ENCODE measurements at regions not wholly inside any gene's neighbourhood (a gene's known extent, or its start where the extent isn't known, plus 50 kb on each side); places are given as distances from the start of the nearest gene placed in this dataset.

DNA sequence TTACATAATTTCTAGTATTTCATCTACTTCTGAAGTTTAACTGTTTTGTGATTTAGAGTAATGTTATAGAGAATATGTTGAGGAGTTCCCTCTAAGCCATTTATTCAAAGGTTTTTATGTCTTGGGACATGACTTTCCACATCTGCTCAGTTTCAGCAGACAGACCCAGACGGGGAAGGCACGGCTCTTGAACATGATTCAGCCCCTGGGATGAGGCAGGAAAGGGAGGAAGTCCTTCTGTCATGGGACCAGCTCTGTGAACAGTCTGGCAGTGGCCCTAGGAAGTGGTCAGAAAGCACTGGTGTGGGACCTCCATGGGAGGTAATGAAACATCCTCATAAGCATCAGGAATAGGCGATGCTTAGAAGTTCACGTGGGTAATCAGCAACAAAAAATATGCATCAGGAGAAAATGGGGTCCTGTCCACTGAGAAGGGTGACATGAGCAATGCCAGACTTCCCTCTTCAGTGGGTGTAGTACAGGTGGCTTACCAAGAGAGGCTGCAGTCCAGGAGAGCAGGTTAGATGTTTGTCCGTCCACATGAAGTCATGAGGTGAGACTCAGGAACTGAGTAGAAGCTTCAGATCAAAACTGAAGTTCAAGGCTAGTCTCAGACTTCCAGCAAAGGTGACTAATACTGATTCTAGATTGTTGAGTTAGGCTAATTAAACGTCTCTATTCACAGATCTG, 248.5 kb downstream of the IPO8 start:
- no peak for DNase-seq (ENCODE audit: low spot score)
- intact Hi-C loops (cut with DNase I), result loop anchor here in 1 of 2 donors (10.0 kb wide), 1 partner anchor 152 kb away; no protein-coding TSS in a partner anchor

DNA sequence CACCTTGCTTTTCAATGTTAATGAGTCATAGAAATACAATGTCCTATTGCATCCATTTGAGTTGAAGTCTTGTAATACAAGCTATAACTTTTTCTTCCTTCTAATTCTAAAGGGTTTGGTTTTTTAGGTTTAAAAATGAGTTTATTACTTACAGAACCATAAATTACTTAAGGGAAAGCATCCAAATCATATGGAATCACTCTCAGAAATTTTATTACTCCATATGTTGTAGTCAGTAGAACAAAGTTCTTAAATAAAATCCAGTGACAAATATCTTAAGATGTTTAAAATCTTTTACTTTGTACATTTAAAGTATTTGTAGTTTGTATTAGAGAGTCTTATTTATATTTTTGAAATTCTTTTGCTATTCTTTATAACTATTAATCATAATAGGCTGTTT, 253.2 kb downstream of the IPO8 start:
- DNase-seq (ENCODE audit: low spot score), result no peak
- intact Hi-C loops (cut with DNase I), result loop anchor here in 1 of 2 donors (10.0 kb wide), 1 partner anchor 148 kb away; no protein-coding TSS in a partner anchor

DNA sequence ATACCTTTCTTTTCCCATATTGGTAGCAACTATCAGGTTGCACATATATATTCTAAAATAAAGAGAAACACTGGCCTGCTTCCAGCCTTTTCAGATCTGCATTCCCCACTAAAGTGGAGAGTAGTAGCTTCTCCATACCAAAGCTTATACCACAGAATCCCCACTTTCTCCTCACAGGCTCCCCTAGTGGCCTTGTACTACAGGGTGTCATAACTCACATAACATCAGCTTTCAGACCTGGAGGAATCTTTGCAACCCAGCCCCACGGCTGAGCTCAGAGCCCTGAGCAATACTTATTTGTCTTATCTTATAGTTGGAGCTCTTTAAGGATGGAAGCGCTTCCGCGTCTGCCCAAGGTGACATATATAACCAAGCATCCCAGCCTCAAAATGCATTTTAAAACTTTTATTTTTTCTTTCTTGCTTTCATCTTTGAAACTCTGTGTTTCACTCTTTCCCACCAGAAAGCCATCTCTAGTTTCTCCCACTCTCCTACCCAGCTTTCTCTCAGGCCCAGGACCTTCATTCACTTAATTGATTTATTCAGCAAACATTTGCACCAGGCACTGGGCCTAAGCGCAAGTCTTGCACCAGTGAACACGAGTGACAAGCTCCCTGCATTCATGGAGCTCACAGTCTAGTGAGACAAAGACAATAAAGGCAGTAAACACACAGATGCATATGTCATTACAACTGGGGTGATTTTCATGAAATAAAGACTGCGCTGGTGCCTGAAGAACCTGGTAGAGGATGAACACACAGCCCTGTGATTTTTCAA, 254.7 kb downstream of the IPO8 start:
- intact Hi-C loops (cut with DNase I), result loop anchor here in 1 of 2 donors (10.0 kb wide), 1 partner anchor 146 kb away; no protein-coding TSS in a partner anchor
- DNase-seq (ENCODE audit: low spot score), result no peak

DNA sequence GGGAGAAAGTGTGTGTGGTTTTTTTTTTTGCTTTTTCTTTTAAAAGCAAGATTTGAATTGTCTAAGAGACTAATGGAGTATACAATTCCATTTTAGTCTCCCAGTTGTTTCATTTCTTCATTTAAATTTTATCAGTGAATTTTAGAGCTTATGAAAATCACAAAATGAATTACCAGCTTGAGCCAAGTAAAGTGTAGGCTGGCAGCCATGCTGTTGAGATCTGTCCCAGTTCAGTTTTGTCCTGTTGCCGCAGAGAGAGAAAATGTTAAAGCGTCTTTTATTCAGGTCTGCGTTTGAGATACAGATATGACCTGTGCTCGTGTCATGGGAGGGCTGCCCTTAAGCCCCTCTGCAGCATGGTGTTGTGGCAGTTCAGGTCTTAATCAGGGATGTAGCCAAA, 256.5 kb downstream of the IPO8 start:
- intact Hi-C loops (cut with DNase I), result no loop called here
- DNase-seq (ENCODE audit: low spot score), result no peak

DNA sequence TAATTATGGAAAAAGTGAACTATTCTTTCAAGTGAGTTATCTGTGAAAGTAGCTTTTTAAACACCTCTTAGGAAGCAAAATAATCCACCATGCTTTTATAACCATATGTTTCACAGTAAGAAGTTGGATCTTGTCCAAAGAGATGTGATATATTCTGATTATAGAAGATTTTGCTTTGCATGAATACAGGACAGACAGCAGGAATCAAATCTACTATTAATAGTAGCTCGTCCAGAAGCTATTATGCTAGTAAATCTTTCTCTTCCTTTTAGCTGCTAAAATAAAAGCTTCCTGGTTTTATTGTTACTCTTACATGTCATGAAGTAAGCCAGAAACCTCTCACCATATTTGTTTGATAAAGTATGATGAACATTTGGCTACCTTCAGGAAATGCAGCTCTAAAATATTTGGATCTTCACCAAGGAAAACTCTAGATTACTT, 257.0 kb downstream of the IPO8 start:
- no peak for DNase-seq (ENCODE audit: low spot score)
- intact Hi-C loops (cut with DNase I), result no loop called here

DNA sequence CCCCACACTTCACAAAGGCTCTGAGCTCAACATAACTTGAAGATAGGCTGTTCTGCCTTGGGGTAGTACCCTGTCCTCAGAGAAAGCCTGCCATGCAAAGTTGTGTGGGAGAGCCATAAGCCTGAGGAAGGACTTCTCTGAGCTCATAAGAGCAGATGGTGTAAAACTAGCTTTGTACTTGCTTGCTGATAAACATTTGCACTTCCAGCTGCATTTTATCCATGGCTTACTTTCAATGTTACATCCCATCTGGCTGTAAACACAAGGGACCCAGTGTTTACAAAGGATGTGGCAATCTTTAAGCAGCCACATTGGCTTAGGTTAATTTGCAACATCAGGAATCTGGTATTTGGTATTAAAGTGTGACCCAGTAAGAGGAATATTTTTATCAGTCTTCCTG, 258.1 kb downstream of the IPO8 start:
- no peak for DNase-seq (ENCODE audit: low spot score)
- intact Hi-C loops (cut with DNase I), result no loop called here

DNA sequence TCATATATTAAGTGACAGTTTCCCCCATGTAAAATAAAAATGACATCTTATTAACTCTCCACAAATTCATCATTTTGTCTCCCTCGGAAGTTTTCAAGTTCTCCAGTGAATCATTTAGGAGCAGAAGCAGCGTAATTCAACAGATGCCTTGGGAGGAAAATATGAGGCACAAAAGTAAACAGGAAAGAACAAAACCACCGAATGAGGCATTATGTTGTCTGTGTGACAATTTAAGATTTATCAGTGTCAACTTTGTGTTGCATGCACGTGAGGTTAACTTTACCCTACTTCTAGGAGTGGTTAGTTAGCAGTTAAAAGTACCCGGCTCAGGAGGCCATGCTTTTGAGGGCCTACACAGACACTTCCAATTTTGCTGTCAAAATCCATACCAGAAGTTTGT, 258.6 kb downstream of the IPO8 start:
- no peak for DNase-seq (ENCODE audit: low spot score)
- intact Hi-C loops (cut with DNase I), result no loop called here

DNA sequence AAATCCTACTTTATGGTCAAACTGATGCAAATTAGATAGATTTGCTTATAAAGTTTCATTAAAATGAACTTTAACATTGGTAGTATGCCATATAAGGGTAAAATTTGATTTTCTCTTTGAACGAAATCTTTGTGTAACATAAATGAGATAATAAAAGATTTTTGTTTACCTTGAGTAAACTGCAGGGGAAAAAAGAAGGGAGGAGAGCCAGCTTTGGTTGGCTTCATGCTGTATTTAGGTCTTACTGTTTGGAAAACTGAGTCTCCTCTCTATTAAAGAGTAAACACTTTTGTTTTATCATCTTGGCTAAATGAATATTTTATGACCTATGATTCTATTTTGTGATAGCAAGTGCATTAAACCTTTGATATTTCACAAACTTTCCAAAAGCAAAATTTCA, 267.6 kb downstream of the IPO8 start:
- intact Hi-C loops (cut with DNase I), result no loop called here
- DNase-seq (ENCODE audit: low spot score), result no peak

DNA sequence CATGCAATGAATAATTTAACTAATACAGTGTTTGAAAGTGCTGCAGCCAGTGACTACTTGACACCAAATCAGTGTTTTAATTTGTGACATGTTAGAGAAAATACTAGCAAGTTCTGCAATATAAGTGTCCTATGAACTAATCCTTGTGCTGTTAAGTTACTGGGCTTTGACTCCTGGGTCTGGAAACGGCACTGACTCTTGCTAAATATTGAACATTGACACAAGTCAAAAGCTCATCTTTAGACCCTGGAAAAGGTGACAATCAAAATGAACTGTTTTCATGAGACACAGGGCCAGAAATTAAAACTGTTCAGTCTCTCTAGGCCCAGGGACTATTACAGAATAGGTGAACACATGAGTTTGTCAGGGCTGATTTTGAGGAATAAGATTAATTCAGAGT, 268.1 kb downstream of the IPO8 start:
- intact Hi-C loops (cut with DNase I), result no loop called here
- no peak for DNase-seq (ENCODE audit: low spot score)

DNA sequence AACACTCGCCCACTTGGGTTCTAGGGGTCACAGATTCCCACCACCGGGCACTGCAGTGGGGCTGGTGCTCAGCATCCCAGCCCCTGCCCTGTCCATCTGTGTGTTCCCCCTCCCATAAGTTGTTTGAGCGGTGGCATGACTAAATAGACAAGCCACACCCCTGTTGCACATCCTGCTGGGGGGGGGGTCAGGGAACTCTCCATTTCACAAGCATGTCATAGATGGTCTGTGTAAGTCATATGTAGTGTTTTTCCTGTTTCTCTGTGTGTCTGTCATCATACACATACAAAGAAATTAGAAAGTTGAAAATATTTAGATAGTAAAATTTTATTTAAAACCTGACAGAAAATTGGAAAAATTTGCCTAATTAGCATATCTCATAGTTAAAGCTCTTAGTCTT, 270.2 kb downstream of the IPO8 start:
- intact Hi-C loops (cut with DNase I), result no loop called here
- DNase-seq (ENCODE audit: low spot score), result no peak

DNA sequence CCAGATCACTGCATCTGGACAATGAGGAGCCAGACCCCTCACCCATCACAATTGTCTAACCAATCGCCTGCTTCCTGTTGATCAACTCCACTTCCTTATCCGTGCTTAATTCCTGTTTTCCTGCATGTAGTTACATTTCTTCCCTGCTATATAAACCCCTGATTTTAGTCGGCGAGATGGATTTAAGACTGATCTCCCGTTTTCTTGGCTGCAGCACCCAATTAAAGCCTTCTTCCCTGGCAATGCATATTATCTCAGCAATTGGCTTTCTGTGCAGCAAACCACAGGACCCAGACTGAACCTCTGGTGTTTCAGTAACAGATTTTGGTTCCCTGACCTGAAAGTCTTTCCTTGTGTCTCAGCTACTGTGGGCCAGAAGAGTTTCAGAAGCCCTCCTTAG, 272.3 kb downstream of the IPO8 start:
- intact Hi-C loops (cut with DNase I), result no loop called here
- no peak for DNase-seq (ENCODE audit: low spot score)

DNA sequence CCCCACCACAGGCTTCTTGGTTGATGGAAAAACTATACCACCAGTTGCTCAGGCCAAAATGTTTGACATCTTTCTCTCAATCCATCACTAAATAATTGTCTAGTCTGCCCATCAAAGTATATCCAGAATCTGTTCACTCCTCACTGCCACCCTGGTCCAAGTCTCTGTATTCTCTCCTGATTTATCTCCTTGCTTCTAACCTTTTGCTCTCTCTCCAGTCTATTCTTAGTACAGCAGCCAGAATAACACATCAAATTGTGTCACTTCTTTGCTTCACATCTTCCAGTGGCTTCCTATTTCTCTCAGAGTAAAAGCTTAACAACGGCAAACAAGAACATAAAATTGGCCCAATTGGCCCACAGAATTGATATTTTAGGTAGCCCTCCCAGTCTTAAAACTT, 272.8 kb downstream of the IPO8 start:
- DNase-seq (ENCODE audit: low spot score), result no peak
- intact Hi-C loops (cut with DNase I), result no loop called here

DNA sequence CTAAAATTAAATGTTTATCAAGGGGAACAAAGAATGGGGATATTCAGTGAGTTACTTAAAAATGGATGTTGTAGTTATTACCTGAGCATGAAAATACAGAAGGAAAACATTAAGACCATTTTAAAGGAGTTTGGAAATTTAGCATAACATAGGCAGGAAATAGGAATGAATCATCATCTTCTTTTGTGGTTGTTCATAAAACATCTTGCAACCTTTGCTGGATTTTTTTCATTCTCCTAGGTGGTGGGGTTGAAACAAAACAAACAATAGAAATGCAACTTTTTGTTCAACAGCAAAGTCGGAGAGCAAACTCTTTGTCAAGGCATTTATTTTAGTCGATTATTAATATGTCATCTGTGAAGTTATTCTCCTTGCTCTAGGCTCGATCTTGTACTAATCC, 275.1 kb downstream of the IPO8 start:
- intact Hi-C loops (cut with DNase I), result no loop called here
- no peak for DNase-seq (ENCODE audit: low spot score)

DNA sequence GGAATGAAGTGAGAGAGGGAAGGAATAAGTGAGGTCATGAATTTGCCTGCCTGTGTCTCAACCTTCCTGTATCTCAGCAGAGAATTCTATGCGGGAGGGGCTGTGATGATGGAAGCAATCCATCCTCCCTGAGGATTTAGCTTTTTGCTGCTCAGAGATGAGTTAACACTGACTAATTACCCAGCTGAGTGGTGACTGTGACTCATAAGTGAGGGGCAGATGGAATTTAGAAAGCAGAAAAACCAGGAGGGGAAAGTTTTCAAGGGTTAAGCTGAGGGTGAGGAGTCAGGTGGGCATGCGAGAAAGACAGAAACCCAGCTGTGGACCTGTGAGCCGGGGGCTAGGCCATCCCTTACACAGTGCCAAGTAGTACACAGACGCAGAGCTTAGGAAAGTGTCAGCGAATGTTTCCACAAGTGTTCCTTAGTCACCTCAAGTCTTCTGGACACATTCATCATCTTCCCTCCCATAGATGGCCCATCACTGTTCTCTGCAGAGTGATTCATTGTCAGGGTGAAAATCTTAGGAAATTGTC, 277.9 kb downstream of the IPO8 start:
- DNase-seq (ENCODE audit: low spot score), result no peak
- intact Hi-C loops (cut with DNase I), result no loop called here

DNA sequence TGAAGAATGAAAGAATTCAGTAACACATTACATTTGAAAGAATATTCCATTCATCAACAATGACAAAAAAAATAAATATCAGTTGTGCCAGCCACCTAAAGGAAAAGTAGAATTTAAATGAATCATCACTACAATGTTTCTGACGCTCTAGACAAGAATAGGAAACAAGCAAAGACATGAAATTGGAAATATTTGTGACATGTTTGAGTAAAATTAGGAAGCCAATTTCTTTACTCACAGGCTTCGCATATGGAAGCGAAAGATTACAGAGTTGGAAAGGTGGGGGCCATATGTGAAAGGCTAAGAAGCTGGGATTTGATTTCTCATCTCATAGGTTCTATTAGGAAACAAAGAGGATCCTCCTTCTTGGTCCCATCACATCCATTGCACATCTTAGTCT, 279.0 kb downstream of the IPO8 start:
- no peak for DNase-seq (ENCODE audit: low spot score)
- intact Hi-C loops (cut with DNase I), result no loop called here

DNA sequence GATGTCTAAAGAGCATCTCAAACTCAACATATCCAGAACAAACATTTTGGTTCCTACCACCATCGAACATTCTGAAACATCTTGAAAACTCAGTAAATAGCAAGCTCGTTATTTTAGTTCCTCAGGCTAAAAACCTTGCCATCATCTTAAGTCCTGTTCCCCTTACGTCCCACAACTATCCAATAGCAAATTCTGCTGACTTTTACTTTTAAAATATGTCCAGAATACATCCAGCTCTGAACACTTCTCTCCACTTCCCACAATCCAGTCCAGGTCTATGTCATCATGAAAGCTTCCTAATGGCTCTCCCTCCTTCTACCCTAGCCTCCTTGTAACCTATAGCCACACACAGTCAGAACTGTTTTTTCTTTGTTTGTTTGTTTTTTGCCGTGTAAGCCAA, 279.9 kb downstream of the IPO8 start:
- no peak for DNase-seq (ENCODE audit: low spot score)
- intact Hi-C loops (cut with DNase I), result no loop called here

DNA sequence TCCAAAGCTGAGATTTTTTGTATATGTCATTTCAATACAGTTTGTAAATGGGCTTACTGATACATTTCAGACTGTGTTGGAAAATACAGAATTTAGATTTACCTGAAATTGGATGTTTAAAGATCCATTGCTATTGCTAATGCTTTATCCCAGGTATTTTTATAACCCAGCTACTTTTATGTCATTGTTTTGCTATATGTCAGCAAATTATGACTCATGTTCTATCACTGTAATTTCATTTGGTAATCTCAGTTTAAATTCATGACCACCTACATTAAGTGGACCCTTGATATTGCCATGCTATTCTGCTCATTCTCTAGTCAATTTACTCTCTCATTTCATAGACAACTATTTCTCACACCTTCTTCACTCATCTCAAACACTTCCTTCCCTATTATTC, 281.2 kb downstream of the IPO8 start:
- intact Hi-C loops (cut with DNase I), result no loop called here

DNA sequence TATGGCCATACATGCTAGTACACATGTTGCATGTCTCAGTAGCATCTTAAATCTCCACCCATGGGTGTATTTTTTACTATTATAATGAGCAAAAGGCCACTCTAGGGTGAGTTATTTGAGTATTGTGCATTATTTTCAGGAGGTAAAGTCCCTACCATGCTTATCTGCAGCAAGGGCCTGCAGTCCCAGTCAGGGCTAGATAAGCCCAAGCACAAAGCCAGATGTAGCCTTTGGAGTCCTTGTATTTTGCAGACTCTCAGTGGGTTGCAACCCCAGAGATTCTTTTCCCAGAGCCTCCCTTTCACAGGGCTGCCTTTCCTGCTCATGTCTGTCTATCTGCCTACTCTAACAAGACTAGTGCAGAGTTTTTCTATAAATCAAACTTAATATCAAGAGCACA, 295.3 kb downstream of the IPO8 start:
- DNase-seq (ENCODE audit: low spot score), result no peak
- intact Hi-C loops (cut with DNase I), result no loop called here

More for the DNA sequence above, 281.2 kb downstream of the IPO8 start:
- DNase-seq (ENCODE audit: low spot score), result no peak

DNA sequence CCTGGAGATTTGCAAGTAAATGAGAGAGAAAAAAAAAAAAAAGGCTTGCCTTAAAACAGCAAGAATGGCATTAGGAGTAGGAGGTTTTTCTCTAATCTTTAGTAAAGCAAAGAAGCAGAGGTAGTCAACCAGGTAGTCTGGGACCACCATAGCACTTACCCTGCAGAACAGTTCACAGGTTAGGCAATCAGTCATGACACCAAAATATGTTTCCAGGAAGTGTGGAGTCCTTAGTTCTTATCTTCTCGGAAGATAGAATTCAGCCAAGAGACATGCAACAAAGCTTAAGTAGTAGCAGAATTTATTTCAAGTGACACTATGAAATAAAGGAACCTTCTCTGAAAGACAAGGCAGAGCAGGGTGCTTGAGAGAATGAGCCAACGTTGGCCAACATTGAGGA, 295.8 kb downstream of the IPO8 start:
- intact Hi-C loops (cut with DNase I), result no loop called here

DNA sequence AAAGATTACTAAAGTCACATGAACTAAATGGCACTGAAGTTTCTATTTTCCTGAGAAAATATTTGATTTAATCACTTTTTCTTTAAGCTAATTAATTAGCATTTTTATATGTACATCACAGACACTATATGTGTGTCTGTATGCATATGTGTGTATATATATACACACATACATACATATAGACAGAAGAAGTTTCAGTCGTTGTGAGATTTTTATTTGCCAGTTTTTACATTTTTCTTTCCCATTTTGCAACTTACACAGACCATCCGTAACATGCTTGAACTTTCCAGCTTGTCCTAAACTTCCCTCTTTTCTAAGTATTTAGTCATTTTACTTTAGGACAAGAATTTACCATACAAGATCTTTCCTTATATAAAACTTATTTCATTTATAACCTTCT, 299.1 kb downstream of the IPO8 start:
- intact Hi-C loops (cut with DNase I), result no loop called here
- no peak for DNase-seq (ENCODE audit: low spot score)

More for the DNA sequence above, 295.8 kb downstream of the IPO8 start:
- no peak for DNase-seq (ENCODE audit: low spot score)

DNA sequence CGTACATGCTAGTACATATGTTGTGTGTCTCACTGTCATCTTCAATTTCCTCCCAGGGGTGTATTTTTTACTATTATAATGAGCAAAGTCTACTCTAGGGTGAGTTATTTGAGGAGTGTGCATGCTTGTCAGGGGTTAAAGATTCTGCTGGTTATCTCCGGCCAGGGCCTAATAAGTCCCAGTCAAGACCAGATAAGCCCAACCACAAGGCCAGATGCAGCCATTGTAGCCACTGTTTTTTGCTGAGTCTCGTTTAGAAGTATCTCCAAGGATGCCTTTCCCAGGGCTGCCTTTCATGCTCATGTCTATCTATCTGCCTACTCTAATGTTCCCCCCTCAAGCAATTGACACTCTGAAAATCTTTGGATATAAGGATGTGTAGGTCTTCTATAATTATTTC, 300.5 kb downstream of the IPO8 start:
- DNase-seq (ENCODE audit: low spot score), result no peak
- intact Hi-C loops (cut with DNase I), result no loop called here

Measured in posterior vena cava (tissue), 2 donors.